Smooth muscle cell (in vitro differentiated cells): ENCODE measurements at regions not wholly inside any gene's neighbourhood (a gene's known extent, or its start where the extent isn't known, plus 50 kb on each side); places are given as distances from the start of the nearest gene placed in this dataset.

Experiments used
- DNase-seq: peaks from one replicate; lab custom pipeline; 2025; ENCODE audit not compliant: unreplicated experiment; lab: John Stamatoyannopoulos, UW
- H2AFZ ChIP-seq: fragments of 200-600 bp; sonication (generic); 2 replicates; pipeline ENCODE4 v1.6.0; 2016; ENCODE audit warnings: antibody characterized with exemption, low read depth, mild to moderate bottlenecking
- H3F3A ChIP-seq: fragments of 200-600 bp; sonication (generic); 2 replicates; pipeline ENCODE4 v1.6.0; 2017; ENCODE audit warnings: antibody characterized with exemption, low read depth
- H3K27ac ChIP-seq: fragments of 200-600 bp; sonication (generic); 2 replicates; pipeline ENCODE4 v1.5.1; 2016; ENCODE audit warnings: low read depth, mild to moderate bottlenecking
- H3K27me3 ChIP-seq: fragments of 200-600 bp; sonication (generic); 2 replicates; pipeline ENCODE4 v1.6.1; 2016; ENCODE audit warnings: low read depth, mild to moderate bottlenecking
- H3K36me3 ChIP-seq: fragments of 200-600 bp; sonication (generic); 2 replicates; pipeline ENCODE4 v1.5.1; 2016; ENCODE audit warnings: low read depth
- H3K4me1 ChIP-seq: fragments of 200-600 bp; sonication (generic); 2 replicates; pipeline ENCODE4 v1.5.1; 2016; ENCODE audit warnings: low read depth
- H3K4me2 ChIP-seq: fragments of 200-600 bp; sonication (generic); 2 replicates; pipeline ENCODE4 v1.6.0; 2016; ENCODE audit warnings: mild to moderate bottlenecking
- H3K4me3 ChIP-seq: fragments of 200-600 bp; sonication (generic); 2 replicates; pipeline ENCODE4 v1.5.1; 2016; ENCODE audit warnings: mild to moderate bottlenecking
- H3K79me2 ChIP-seq: fragments of 200-600 bp; sonication (generic); 2 replicates; pipeline ENCODE4 v1.6.0; 2016; ENCODE audit warnings: low read depth, mild to moderate bottlenecking
- H3K9ac ChIP-seq: fragments of 200-600 bp; sonication (generic); 2 replicates; pipeline ENCODE4 v1.6.0; 2016; ENCODE audit warnings: low read depth
- H3K9me3 ChIP-seq: fragments of 200-600 bp; sonication (generic); replicated peaks from 2 replicates; pipeline ENCODE4 v1.5.1; 2016; ENCODE audit warnings: low read depth
- H4K20me1 ChIP-seq: fragments of 200-600 bp; sonication (generic); 2 replicates; pipeline ENCODE4 v1.6.0; 2016; ENCODE audit warnings: low read depth
- CTCF ChIP-seq: fragments of 200-600 bp; sonication (generic); IDR thresholded peaks from 2 replicates; pipeline ENCODE4 v1.5.1; 2017; ENCODE audit warnings: borderline replicate concordance, mild to moderate bottlenecking, antibody characterized with exemption; ENCODE audit not compliant: insufficient read depth, poor library complexity, severe bottlenecking
- WGBS: methylation state at CpG from one replicate; pipeline ENCODE4 v1.1.7; 2016; ENCODE audit warnings: low lambda C conversion rate; 5-methylcytosine and 5-hydroxymethylcytosine counted together

GRCh38 chr15:94582368-94582767 lies 351.0 kb downstream of the MCTP2 start:
- no peaks in the 10 kb centered on the region for H3K4me1 ChIP-seq
- TF ChIP-seq CTCF: peak; percentile 45
- H3K79me2 ChIP-seq: no peaks in the 10 kb centered on the region
- H2AFZ ChIP-seq: no peak overlapping the region
- no peak overlapping the region for H3K27ac ChIP-seq
- H3K36me3 ChIP-seq: no peaks in the 10 kb centered on the region
- no peaks in the 10 kb centered on the region for H3K9me3 ChIP-seq
- H3K27me3 ChIP-seq: no peaks in the 10 kb centered on the region
- peaks cover 4% of the 10 kb centered on the region for H3F3A ChIP-seq
- WGBS: 22% methylated on average over 3 of the region's 3 CpGs
- H4K20me1 ChIP-seq: no peaks in the 10 kb centered on the region
- H3K9ac ChIP-seq: no peak overlapping the region
- no peak overlapping the region for H3K4me3 ChIP-seq
- H3K4me2 ChIP-seq: no peak overlapping the region
- DNase-seq: no peak

GRCh38 chr15:94584833-94585244 lies 353.5 kb downstream of the MCTP2 start:
- H3F3A ChIP-seq: peaks cover 4% of the 10 kb centered on the region
- no peaks in the 10 kb centered on the region for H3K79me2 ChIP-seq
- WGBS: 34% methylated on average over 11 of the region's 11 CpGs
- H3K27me3 ChIP-seq: no peaks in the 10 kb centered on the region
- no peak for TF ChIP-seq CTCF
- peak overlapping the region; percentile 54 for H3K4me2 ChIP-seq
- H3K4me1 ChIP-seq: no peaks in the 10 kb centered on the region
- H4K20me1 ChIP-seq: no peaks in the 10 kb centered on the region
- no peak overlapping the region for H3K27ac ChIP-seq
- no peak overlapping the region for H2AFZ ChIP-seq
- no peak overlapping the region for H3K4me3 ChIP-seq
- DNase-seq: no peak
- H3K36me3 ChIP-seq: no peaks in the 10 kb centered on the region
- no peak overlapping the region for H3K9ac ChIP-seq
- H3K9me3 ChIP-seq: no peaks in the 10 kb centered on the region

- H3K9me3 ChIP-seq: no peaks in the 10 kb centered on the region
- no peaks in the 10 kb centered on the region for H4K20me1 ChIP-seq
- no peaks in the 10 kb centered on the region for H3K36me3 ChIP-seq
- H3K27ac ChIP-seq: no peak overlapping the region
- H3K4me3 ChIP-seq: no peak overlapping the region
- no peaks in the 10 kb centered on the region for H3K4me1 ChIP-seq
- H2AFZ ChIP-seq: no peak overlapping the region
- no peak overlapping the region for H3K4me2 ChIP-seq
- H3K9ac ChIP-seq: no peak overlapping the region
- no peaks in the 10 kb centered on the region for H3K27me3 ChIP-seq
- peaks cover 4% of the 10 kb centered on the region for H3F3A ChIP-seq
- TF ChIP-seq CTCF: no peak
- 81% methylated on average over 3 of the region's 3 CpGs for WGBS
- no peaks in the 10 kb centered on the region for H3K79me2 ChIP-seq
- DNase-seq: no peak
Observed at GRCh38 chr15:94586099-94586498, 354.7 kb downstream of the MCTP2 start.

- no peak for TF ChIP-seq CTCF
- 94% methylated on average over 2 of the region's 2 CpGs for WGBS
Observed at GRCh38 chr15:94587113-94587512, 355.8 kb downstream of the MCTP2 start.

More at GRCh38 chr15:94587113-94587512, 355.8 kb downstream of the MCTP2 start:
- Histone ChIP-seq H3K9ac (no peak overlapping the region), H3K36me3 (no peaks in the 10 kb centered on the region), H3K27me3 (no peaks in the 10 kb centered on the region), H3K9me3 (no peaks in the 10 kb centered on the region), H2AFZ (no peak overlapping the region), H3F3A (peaks cover 4% of the 10 kb centered on the region), H3K4me2 (no peak overlapping the region), H3K4me1 (no peaks in the 10 kb centered on the region), H3K79me2 (no peaks in the 10 kb centered on the region), H3K4me3 (no peak overlapping the region), H3K27ac (no peak overlapping the region), H4K20me1 (no peaks in the 10 kb centered on the region)
- DNase-seq: no peak
